ENCODE measurements at regions not wholly inside any gene's neighbourhood (a gene's known extent, or its start where the extent isn't known, plus 50 kb on each side); places are given as distances from the start of the nearest gene placed in this dataset.

GRCh38 chr13:50334944-50335343, 319.7 kb downstream of the KCNRG start:
- H4K20me1 ChIP-seq (ENCODE audit: low read depth, low read length) = no peaks in the 10 kb centered on the region
- no peaks in the 10 kb centered on the region for H3K9me2 ChIP-seq (replicated peaks; ENCODE audit: insufficient read depth, low read length)
- H3K9me3 ChIP-seq (ENCODE audit: insufficient read depth, low read length) = no peaks in the 10 kb centered on the region
- H2AFZ ChIP-seq (ENCODE audit: low read depth, low read length, severe bottlenecking) = no peak overlapping the region
- H3F3A ChIP-seq (ENCODE audit: insufficient read depth) = no peaks in the 10 kb centered on the region
- H3K27ac ChIP-seq (ENCODE audit: low read depth, low read length) = no peak overlapping the region
- no peaks in the 10 kb centered on the region for H3K79me2 ChIP-seq (ENCODE audit: insufficient read depth, low read length)
- H3K36me3 ChIP-seq (ENCODE audit: low read length) = no peaks in the 10 kb centered on the region
- no peak overlapping the region for H3K4me2 ChIP-seq (ENCODE audit: low read depth, low read length, poor library complexity, severe bottlenecking)
- TF ChIP-seq EZH2phosphoT487 (conservative IDR thresholded peaks at IDR 0.05; ENCODE audit: low read length) (no peak), CTCF (IDR thresholded peaks at IDR 0.05; ENCODE audit: insufficient read depth, low read length, poor library complexity, severe bottlenecking) (no peak)
- no peaks in the 10 kb centered on the region for H3K27me3 ChIP-seq (ENCODE audit: low read length)
- no peak overlapping the region for H3K4me3 ChIP-seq (ENCODE audit: insufficient read depth, low read length, poor library complexity, severe bottlenecking)
- no peak overlapping the region for H3K9ac ChIP-seq (ENCODE audit: low read length)

GRCh38 chr13:50339271-50339670, 324.0 kb downstream of the KCNRG start:
- Histone ChIP-seq H3K9me3 (ENCODE audit: insufficient read depth, low read length) (no peaks in the 10 kb centered on the region), H3K9ac (ENCODE audit: low read length) (no peak overlapping the region), H4K20me1 (ENCODE audit: low read depth, low read length) (no peaks in the 10 kb centered on the region), H3K27ac (ENCODE audit: low read depth, low read length) (no peak overlapping the region), H3K36me3 (ENCODE audit: low read length) (no peaks in the 10 kb centered on the region), H3K4me2 (ENCODE audit: low read depth, low read length, poor library complexity, severe bottlenecking) (no peak overlapping the region), H2AFZ (ENCODE audit: low read depth, low read length, severe bottlenecking) (no peak overlapping the region), H3K79me2 (ENCODE audit: insufficient read depth, low read length) (no peaks in the 10 kb centered on the region), H3K27me3 (ENCODE audit: low read length) (no peaks in the 10 kb centered on the region), H3F3A (ENCODE audit: insufficient read depth) (no peaks in the 10 kb centered on the region), H3K9me2 (replicated peaks; ENCODE audit: insufficient read depth, low read length) (no peaks in the 10 kb centered on the region), H3K4me3 (ENCODE audit: insufficient read depth, low read length, poor library complexity, severe bottlenecking) (no peak overlapping the region)
- TF ChIP-seq EZH2phosphoT487 (conservative IDR thresholded peaks at IDR 0.05; ENCODE audit: low read length) = no peak
- no peak for TF ChIP-seq CTCF (IDR thresholded peaks at IDR 0.05; ENCODE audit: insufficient read depth, low read length, poor library complexity, severe bottlenecking)

GRCh38 chr13:50340146-50340545, 324.9 kb downstream of the KCNRG start:
- no peak overlapping the region for H3K27ac ChIP-seq (ENCODE audit: low read depth, low read length)
- H3K27me3 ChIP-seq (ENCODE audit: low read length) = no peaks in the 10 kb centered on the region
- H3K36me3 ChIP-seq (ENCODE audit: low read length) = no peaks in the 10 kb centered on the region
- H3K79me2 ChIP-seq (ENCODE audit: insufficient read depth, low read length) = no peaks in the 10 kb centered on the region
- H3F3A ChIP-seq (ENCODE audit: insufficient read depth) = no peaks in the 10 kb centered on the region
- no peak overlapping the region for H3K9ac ChIP-seq (ENCODE audit: low read length)
- no peaks in the 10 kb centered on the region for H3K9me2 ChIP-seq (replicated peaks; ENCODE audit: insufficient read depth, low read length)
- H3K4me2 ChIP-seq (ENCODE audit: low read depth, low read length, poor library complexity, severe bottlenecking) = no peak overlapping the region
- TF ChIP-seq CTCF (IDR thresholded peaks at IDR 0.05; ENCODE audit: insufficient read depth, low read length, poor library complexity, severe bottlenecking) (no peak), EZH2phosphoT487 (conservative IDR thresholded peaks at IDR 0.05; ENCODE audit: low read length) (no peak)
- H3K9me3 ChIP-seq (ENCODE audit: insufficient read depth, low read length) = no peaks in the 10 kb centered on the region
- H2AFZ ChIP-seq (ENCODE audit: low read depth, low read length, severe bottlenecking) = no peak overlapping the region
- no peak overlapping the region for H3K4me3 ChIP-seq (ENCODE audit: insufficient read depth, low read length, poor library complexity, severe bottlenecking)
- H4K20me1 ChIP-seq (ENCODE audit: low read depth, low read length) = no peaks in the 10 kb centered on the region

All from SU-DHL-6 (cell line).